OCI-LY3 (cell line): ENCODE measurements at regions not wholly inside any gene's neighbourhood (a gene's known extent, or its start where the extent isn't known, plus 50 kb on each side); places are given as distances from the start of the nearest gene placed in this dataset.

Source experiments
- EZH2phosphoT487 ChIP-seq: fragments of 200-600 bp; shearing (Covaris generic); IDR thresholded peaks from 2 replicates; pipeline ENCODE4 v1.6.1; 2018; ENCODE audit warnings: antibody characterized with exemption, mixed run types, low read depth
- TF ChIP-seq, protein P1 (sequence below): fragments of 200-600, 300-600 bp; sonication (generic); IDR thresholded peaks from 2 replicates; pipeline ENCODE4 v1.5.1; 2014; ENCODE audit warnings: antibody characterized with exemption, low read length, low read depth

DNA sequence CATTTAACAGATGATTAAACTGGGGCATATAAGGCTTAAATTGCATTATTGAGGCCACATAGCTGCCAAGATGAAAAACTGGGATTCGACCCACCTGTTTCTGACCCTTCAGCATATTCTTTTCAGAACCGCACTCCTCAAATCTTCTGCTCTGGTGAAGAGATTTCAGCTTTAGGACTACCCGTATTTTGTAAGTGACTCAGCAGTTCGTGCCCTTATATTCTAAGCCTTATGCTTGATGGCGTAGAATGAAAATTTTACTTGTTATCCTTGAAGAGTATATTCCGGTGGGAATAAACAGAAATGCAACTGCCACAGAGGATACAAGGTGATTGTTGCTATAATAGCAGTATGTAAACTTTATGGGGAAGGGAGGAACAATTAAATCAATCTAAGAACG lies 657.1 kb downstream of the DOK5 start:
- TF ChIP-seq, protein P1, sequence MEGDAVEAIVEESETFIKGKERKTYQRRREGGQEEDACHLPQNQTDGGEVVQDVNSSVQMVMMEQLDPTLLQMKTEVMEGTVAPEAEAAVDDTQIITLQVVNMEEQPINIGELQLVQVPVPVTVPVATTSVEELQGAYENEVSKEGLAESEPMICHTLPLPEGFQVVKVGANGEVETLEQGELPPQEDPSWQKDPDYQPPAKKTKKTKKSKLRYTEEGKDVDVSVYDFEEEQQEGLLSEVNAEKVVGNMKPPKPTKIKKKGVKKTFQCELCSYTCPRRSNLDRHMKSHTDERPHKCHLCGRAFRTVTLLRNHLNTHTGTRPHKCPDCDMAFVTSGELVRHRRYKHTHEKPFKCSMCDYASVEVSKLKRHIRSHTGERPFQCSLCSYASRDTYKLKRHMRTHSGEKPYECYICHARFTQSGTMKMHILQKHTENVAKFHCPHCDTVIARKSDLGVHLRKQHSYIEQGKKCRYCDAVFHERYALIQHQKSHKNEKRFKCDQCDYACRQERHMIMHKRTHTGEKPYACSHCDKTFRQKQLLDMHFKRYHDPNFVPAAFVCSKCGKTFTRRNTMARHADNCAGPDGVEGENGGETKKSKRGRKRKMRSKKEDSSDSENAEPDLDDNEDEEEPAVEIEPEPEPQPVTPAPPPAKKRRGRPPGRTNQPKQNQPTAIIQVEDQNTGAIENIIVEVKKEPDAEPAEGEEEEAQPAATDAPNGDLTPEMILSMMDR, result no peak
- no peak for TF ChIP-seq EZH2phosphoT487
